ENCODE measurements at regions not wholly inside any gene's neighbourhood (a gene's known extent, or its start where the extent isn't known, plus 50 kb on each side); places are given as distances from the start of the nearest gene placed in this dataset.

GRCh38 chr1:208533746-208534598 is 289.8 kb upstream of the PLXNA2 start:
- intact Hi-C loops (cut with DNase I): no loop called here

GRCh38 chr1:208534599-208534897 is 290.4 kb upstream of the PLXNA2 start:
- TF ChIP-seq, protein P1, sequence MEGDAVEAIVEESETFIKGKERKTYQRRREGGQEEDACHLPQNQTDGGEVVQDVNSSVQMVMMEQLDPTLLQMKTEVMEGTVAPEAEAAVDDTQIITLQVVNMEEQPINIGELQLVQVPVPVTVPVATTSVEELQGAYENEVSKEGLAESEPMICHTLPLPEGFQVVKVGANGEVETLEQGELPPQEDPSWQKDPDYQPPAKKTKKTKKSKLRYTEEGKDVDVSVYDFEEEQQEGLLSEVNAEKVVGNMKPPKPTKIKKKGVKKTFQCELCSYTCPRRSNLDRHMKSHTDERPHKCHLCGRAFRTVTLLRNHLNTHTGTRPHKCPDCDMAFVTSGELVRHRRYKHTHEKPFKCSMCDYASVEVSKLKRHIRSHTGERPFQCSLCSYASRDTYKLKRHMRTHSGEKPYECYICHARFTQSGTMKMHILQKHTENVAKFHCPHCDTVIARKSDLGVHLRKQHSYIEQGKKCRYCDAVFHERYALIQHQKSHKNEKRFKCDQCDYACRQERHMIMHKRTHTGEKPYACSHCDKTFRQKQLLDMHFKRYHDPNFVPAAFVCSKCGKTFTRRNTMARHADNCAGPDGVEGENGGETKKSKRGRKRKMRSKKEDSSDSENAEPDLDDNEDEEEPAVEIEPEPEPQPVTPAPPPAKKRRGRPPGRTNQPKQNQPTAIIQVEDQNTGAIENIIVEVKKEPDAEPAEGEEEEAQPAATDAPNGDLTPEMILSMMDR (IDR thresholded peaks at IDR 0.05): no peak
- no peak for TF ChIP-seq POLR2A (IDR thresholded peaks at IDR 0.05)
- TF ChIP-seq EP300 (IDR thresholded peaks at IDR 0.05): no peak
- H3K36me3 ChIP-seq: no peaks in the 10 kb centered on the region
- 57 to 70% (median 64%) methylated on average over 4 of the region's 4 CpGs for WGBS, 3 donors
- no peak overlapping the region for H3K4me3 ChIP-seq
- intact Hi-C loops (cut with DNase I): no loop called here
- peaks cover 1% of the 10 kb centered on the region for H3K4me1 ChIP-seq (ENCODE audit: insufficient read depth)
- DNase-seq: no peak
- H3K27me3 ChIP-seq: no peaks in the 10 kb centered on the region
- no peak overlapping the region for H3K27ac ChIP-seq
- H3K9me3 ChIP-seq: no peaks in the 10 kb centered on the region

More at GRCh38 chr1:208533746-208534598, 289.8 kb upstream of the PLXNA2 start:
- Histone ChIP-seq H3K27me3 (no peaks in the 10 kb centered on the region), H3K27ac (no peak overlapping the region), H3K4me3 (no peak overlapping the region), H3K36me3 (no peaks in the 10 kb centered on the region), H3K9me3 (no peaks in the 10 kb centered on the region), H3K4me1 (ENCODE audit: insufficient read depth) (peaks cover 2% of the 10 kb centered on the region)
- DNase-seq: no peak
- WGBS, 3 donors: 82 to 92% (median 85%) methylated on average over 7 of the region's 7 CpGs
- TF ChIP-seq, protein P1 (IDR thresholded peaks at IDR 0.05): no peak

- TF ChIP-seq, protein P1 (IDR thresholded peaks at IDR 0.05): no peak
- no peak for TF ChIP-seq POLR2A (IDR thresholded peaks at IDR 0.05)
- no peak for TF ChIP-seq EP300 (IDR thresholded peaks at IDR 0.05)
- Histone ChIP-seq H3K27me3 (no peaks in the 10 kb centered on the region), H3K36me3 (no peaks in the 10 kb centered on the region), H3K4me3 (no peak overlapping the region), H3K4me1 (ENCODE audit: insufficient read depth) (no peaks in the 10 kb centered on the region), H3K27ac (no peak overlapping the region), H3K9me3 (no peaks in the 10 kb centered on the region)
- 83 to 93% (median 92%) methylated on average over 3 of the region's 3 CpGs for WGBS, 3 donors
- DNase-seq: no peak
- intact Hi-C loops (cut with DNase I): no loop called here
Measured at GRCh38 chr1:208534979-208535378, 290.8 kb upstream of the PLXNA2 start.

GRCh38 chr1:208535511-208535910 is 291.3 kb upstream of the PLXNA2 start:
- intact Hi-C loops (cut with DNase I): no loop called here
- Histone ChIP-seq H3K27me3 (no peaks in the 10 kb centered on the region), H3K4me3 (no peak overlapping the region), H3K27ac (no peak overlapping the region), H3K4me1 (ENCODE audit: insufficient read depth) (no peaks in the 10 kb centered on the region), H3K9me3 (no peaks in the 10 kb centered on the region), H3K36me3 (no peaks in the 10 kb centered on the region)
- DNase-seq: no peak
- TF ChIP-seq EP300 (IDR thresholded peaks at IDR 0.05) (no peak), POLR2A (IDR thresholded peaks at IDR 0.05) (no peak)
- TF ChIP-seq, protein P1 (IDR thresholded peaks at IDR 0.05): no peak
- 78 to 84% (median 80%) methylated on average over 7 of the region's 7 CpGs for WGBS, 3 donors
